Stomach (tissue), 8 donors: ENCODE measurements at regions not wholly inside any gene's neighbourhood (a gene's known extent, or its start where the extent isn't known, plus 50 kb on each side); places are given as distances from the start of the nearest gene placed in this dataset.

Experiments used
- DNase-seq, 2 donors: peaks; one replicate each; pipeline versions ENCODE4 v3.0.0 to v3.0.0-alpha.2; 2013 to 2019
- H3K27ac ChIP-seq, 5 donors: fragments of 200-600 bp in 4 of 5; sonication (generic) in 4 of 5; one replicate each; pipeline ENCODE4 v1.5.1; 2013 to 2019; ENCODE audit warnings: mild to moderate bottlenecking in 1 of 5, moderate library complexity in 1 of 5
- H3K27me3 ChIP-seq, 3 donors: fragments of 200-600 bp; sonication (generic); one replicate each; pipeline ENCODE4 v1.5.1; 2017 to 2019; ENCODE audit warnings: mixed run types in 1 of 3
- H3K36me3 ChIP-seq, 4 donors: fragments of 200-600 bp; sonication (generic); 1 replicate in 3 of 4; 2 replicates in 1 of 4; pipeline ENCODE4 v1.5.1; 2016 to 2019
- H3K4me1 ChIP-seq, 4 donors: fragments of 200-600 bp; sonication (generic); one replicate each; pipeline ENCODE4 v1.5.1; 2016 to 2019
- H3K4me3 ChIP-seq, 4 donors: fragments of 200-600 bp; sonication (generic) in 3 of 4; one replicate each; pipeline ENCODE4 v1.5.1; 2016 to 2019; ENCODE audit warnings: mild to moderate bottlenecking in 1 of 4
- H3K9me3 ChIP-seq, 4 donors: fragments of 200-600 bp; sonication (generic); one replicate each; pipeline ENCODE4 v1.5.1; 2016 to 2019
- EP300 ChIP-seq: sonication (generic); formaldehyde crosslinking; IDR thresholded peaks from one replicate; pipeline ENCODE4 v1.6.1; 2017; ENCODE audit warnings: antibody characterized with exemption
- POLR2A ChIP-seq, 4 donors: fragments of 450-650 bp; IDR thresholded peaks; one replicate each; pipeline ENCODE4 v1.6.1; 2016; ENCODE audit warnings: antibody characterized with exemption in 4 of 4, control low read depth in 2 of 4, mild to moderate bottlenecking in 1 of 4, moderate library complexity in 1 of 4
- POLR2AphosphoS5 ChIP-seq, 3 donors: sonication (generic); formaldehyde crosslinking; IDR thresholded peaks; one replicate each; pipeline ENCODE4 v1.6.1; 2016; ENCODE audit warnings: antibody characterized with exemption in 3 of 3
- WGBS, 5 donors: extraction: QIAGEN DNeasy Blood & Tissue Kit in 3 of 5; methylation state at CpG; one replicate each; pipeline versions ENCODE4 v1.1.5 to v1.1.7; 2013 to 2018; 5-methylcytosine and 5-hydroxymethylcytosine counted together
- intact Hi-C: fragments of 100-400 bp; cut with DNase I; formaldehyde crosslinking; loops from one replicate; pipeline ENCODE4 v1.15.1; 2023; ENCODE audit warnings: low total_unique reads
- small RNA-seq, 4 donors: library from RNA; depleted of rRNA; stranded (forward); fragments of <200 nt; gene quantifications; one replicate each; pipeline ENCODE3, GENCODE V24; 2016
- TF ChIP-seq, protein P1 (sequence below), 7 experiments: fragments of 450-650 bp in 4 of 7; fragments of 200-600 bp in 3 of 7; sonication (generic) in 3 of 7; IDR thresholded peaks; one replicate each; pipeline ENCODE4 v1.5.1; 2016 to 2019; ENCODE audit warnings: antibody characterized with exemption in 7 of 7, control low read depth in 2 of 7, mild to moderate bottlenecking in 1 of 7
- donor health status: healthy with polysubstance abuse.
- donor health status: Bipolar disorder and iron deficiency.
- donor health status: healthy.

DNA sequence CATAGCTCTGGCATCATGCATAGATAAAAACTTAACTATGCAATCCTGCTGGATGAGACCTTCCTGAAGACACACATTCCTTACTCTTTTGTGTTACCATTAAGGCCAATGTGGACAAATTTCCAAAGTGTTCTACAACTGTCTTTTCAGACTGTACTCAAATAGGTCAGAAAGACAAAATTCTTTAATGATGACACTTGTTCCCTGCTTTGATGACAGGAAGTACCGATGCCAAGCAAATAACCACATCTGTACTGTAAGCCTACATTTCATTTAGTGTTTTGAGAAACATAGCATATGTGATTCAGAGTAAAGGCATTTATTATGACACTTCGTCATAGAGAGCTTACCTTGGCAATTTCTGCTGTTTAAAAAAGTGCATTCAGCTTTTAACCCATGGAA is 55.0 kb downstream of the PMAIP1 start:
- DNase-seq, result no peak
- intact Hi-C loops, result no loop called here
- peaks cover 0 to 6% (median 0%) of the 10 kb centered on the region in 4 donors for H3K4me1 ChIP-seq
- WGBS, 5 donors, result 61 to 81% (median 74%) methylated on average over 2 of the region's 2 CpGs
- no peaks in the 10 kb centered on the region for H3K27me3 ChIP-seq
- no peak overlapping the region for H3K27ac ChIP-seq
- no peak overlapping the region for H3K4me3 ChIP-seq
- H3K9me3 ChIP-seq, result no peaks in the 10 kb centered on the region
- no peaks in the 10 kb centered on the region for H3K36me3 ChIP-seq
- TF ChIP-seq POLR2A (IDR thresholded peaks at IDR 0.05) (no peak), POLR2AphosphoS5 (IDR thresholded peaks at IDR 0.05) (no peak), EP300 (no peak)
- TF ChIP-seq, protein P1, sequence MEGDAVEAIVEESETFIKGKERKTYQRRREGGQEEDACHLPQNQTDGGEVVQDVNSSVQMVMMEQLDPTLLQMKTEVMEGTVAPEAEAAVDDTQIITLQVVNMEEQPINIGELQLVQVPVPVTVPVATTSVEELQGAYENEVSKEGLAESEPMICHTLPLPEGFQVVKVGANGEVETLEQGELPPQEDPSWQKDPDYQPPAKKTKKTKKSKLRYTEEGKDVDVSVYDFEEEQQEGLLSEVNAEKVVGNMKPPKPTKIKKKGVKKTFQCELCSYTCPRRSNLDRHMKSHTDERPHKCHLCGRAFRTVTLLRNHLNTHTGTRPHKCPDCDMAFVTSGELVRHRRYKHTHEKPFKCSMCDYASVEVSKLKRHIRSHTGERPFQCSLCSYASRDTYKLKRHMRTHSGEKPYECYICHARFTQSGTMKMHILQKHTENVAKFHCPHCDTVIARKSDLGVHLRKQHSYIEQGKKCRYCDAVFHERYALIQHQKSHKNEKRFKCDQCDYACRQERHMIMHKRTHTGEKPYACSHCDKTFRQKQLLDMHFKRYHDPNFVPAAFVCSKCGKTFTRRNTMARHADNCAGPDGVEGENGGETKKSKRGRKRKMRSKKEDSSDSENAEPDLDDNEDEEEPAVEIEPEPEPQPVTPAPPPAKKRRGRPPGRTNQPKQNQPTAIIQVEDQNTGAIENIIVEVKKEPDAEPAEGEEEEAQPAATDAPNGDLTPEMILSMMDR (IDR thresholded peaks at IDR 0.05), result no peak

- TF ChIP-seq, protein P1 (IDR thresholded peaks at IDR 0.05), result no peak
- TF ChIP-seq POLR2AphosphoS5 (IDR thresholded peaks at IDR 0.05) (no peak), EP300 (no peak), POLR2A (IDR thresholded peaks at IDR 0.05) (no peak)
- intact Hi-C loops, result no loop called here
- no peaks in the 10 kb centered on the region for H3K36me3 ChIP-seq
- H3K4me1 ChIP-seq, result peaks cover 0 to 6% (median 0%) of the 10 kb centered on the region in 4 donors
- H3K9me3 ChIP-seq, result no peaks in the 10 kb centered on the region
- 28 to 55% (median 38%) methylated on average over 1 of the region's 1 CpG for WGBS, 5 donors
- H3K27me3 ChIP-seq, result no peaks in the 10 kb centered on the region
- DNase-seq, result no peak
- no peak overlapping the region for H3K27ac ChIP-seq
- H3K4me3 ChIP-seq, result no peak overlapping the region
Observed at GRCh38 chr18:59954241-59954640, 54.4 kb downstream of the PMAIP1 start.

Small RNA genes lying in the stretch of these regions (small RNA-seq; reads per million reads assigned to genes)
- gene RN7SL342P, result 0 reads per million in 4 donors
- gene RNU4-17P, result 0 reads per million in 4 donors
- 0 reads per million in 4 donors for gene RNU6-567P
